M059J (cell line): ENCODE measurements at regions not wholly inside any gene's neighbourhood (a gene's known extent, or its start where the extent isn't known, plus 50 kb on each side); places are given as distances from the start of the nearest gene placed in this dataset.
"Not testable (repeated sequence)": the region's sequence is repeated elsewhere in the genome, so short reads cannot be mapped to it uniquely, and the experiment has no call there.

ENCODE experiments used
- DNase-seq: peaks from one replicate; pipeline ENCODE4 v3.0.0-alpha.2; 2012; ENCODE audit warnings: low read depth

- no peak for DNase-seq
Measured at GRCh38 chr3:74281705-74282104, 332.8 kb downstream of the CNTN3 start.

GRCh38 chr3:74273555-74274402 lies 340.7 kb downstream of the CNTN3 start:
- no peak for DNase-seq

- DNase-seq: no peak
Measured at GRCh38 chr3:74273091-74273490, 341.4 kb downstream of the CNTN3 start.

- no peak for DNase-seq
Measured at GRCh38 chr3:74271541-74271940, 342.9 kb downstream of the CNTN3 start.

GRCh38 chr3:74269689-74270088 lies 344.8 kb downstream of the CNTN3 start:
- no peak for DNase-seq

- no peak for DNase-seq
Measured at GRCh38 chr3:74268753-74269152, 345.7 kb downstream of the CNTN3 start.

- DNase-seq: peak; percentile 5
Measured at GRCh38 chr3:74267588-74268184, 346.8 kb downstream of the CNTN3 start.

- no peak for DNase-seq
Measured at GRCh38 chr3:74267131-74267530, 347.3 kb downstream of the CNTN3 start.

- no peak for DNase-seq
Measured at GRCh38 chr3:74265069-74265468, 349.4 kb downstream of the CNTN3 start.

GRCh38 chr3:74263031-74263430 lies 351.4 kb downstream of the CNTN3 start:
- no peak for DNase-seq

- DNase-seq: no peak
Measured at GRCh38 chr3:74233091-74233490, 381.4 kb downstream of the CNTN3 start.

GRCh38 chr3:74217467-74217866 lies 397.0 kb downstream of the CNTN3 start:
- DNase-seq: no peak

GRCh38 chr3:74214286-74214685 lies 400.2 kb downstream of the CNTN3 start:
- no peak for DNase-seq

- no peak for DNase-seq
Measured at GRCh38 chr3:74210739-74211138, 403.7 kb downstream of the CNTN3 start.

GRCh38 chr3:74200952-74201351 lies 413.5 kb downstream of the CNTN3 start:
- no peak for DNase-seq

GRCh38 chr3:74178664-74179063 lies 435.8 kb downstream of the CNTN3 start:
- DNase-seq: not testable (repeated sequence)

GRCh38 chr3:74173090-74173489 lies 441.4 kb downstream of the CNTN3 start:
- no peak for DNase-seq

GRCh38 chr3:74167926-74168325 lies 446.5 kb downstream of the CNTN3 start:
- DNase-seq: no peak

GRCh38 chr3:74165211-74165610 lies 449.2 kb downstream of the CNTN3 start:
- DNase-seq: no peak

GRCh38 chr3:74149466-74149865 lies 465.0 kb downstream of the CNTN3 start:
- DNase-seq: no peak

- no peak for DNase-seq
Measured at GRCh38 chr3:74145277-74145676, 469.2 kb downstream of the CNTN3 start.

GRCh38 chr3:74139648-74140047 lies 474.8 kb downstream of the CNTN3 start:
- no peak for DNase-seq

GRCh38 chr3:74137790-74138189 lies 476.7 kb downstream of the CNTN3 start:
- no peak for DNase-seq
